GM12878 (cell line): ENCODE measurements at regions not wholly inside any gene's neighbourhood (a gene's known extent, or its start where the extent isn't known, plus 50 kb on each side); places are given as distances from the start of the nearest gene placed in this dataset.

Source experiments
- ATAC-seq: fragments of 200-7000 bp; cut with Tn5 transposase; 3 replicates; pipeline ENCODE4 v1.9.1; 2020; ENCODE audit warnings: mild to moderate bottlenecking, moderate library complexity
- BruUV-seq: library from RNA; stranded (reverse); fragments of 400-500 nt; replicated peaks from 2 replicates; lab custom pipeline; 2021; lab: Mats Ljungman, UMichigan
- CTCF ChIA-PET: fragments of 300-600 bp; sonication (Branson Sonifier 250); formaldehyde crosslinking; extraction: SDS; loops from one replicate; lab custom pipeline; 2021; ENCODE audit warnings: inconsistent platforms; lab: Yijun Ruan, JAX
- POLR2A ChIA-PET: fragments of 350-600 bp; formaldehyde crosslinking; extraction: SDS; loops from one replicate; lab custom pipeline; 2021; ENCODE audit warnings: inconsistent platforms; lab: Charles Lee
- RAD21 ChIA-PET: fragments of 300-600 bp; sonication (Branson Sonifier 250); formaldehyde crosslinking; loops from one replicate; lab custom pipeline; 2023; ENCODE audit warnings: antibody characterized with exemption; ENCODE audit not compliant: unreplicated experiment; lab: Charles Lee
- SMC1A ChIA-PET: fragments of 300-600 bp; sonication (Branson Sonifier 250); formaldehyde crosslinking; loops from one replicate; lab custom pipeline; 2023; ENCODE audit not compliant: unreplicated experiment, uncharacterized antibody; lab: Charles Lee
- DNase-seq: peaks from one replicate; pipeline ENCODE4 v3.0.0-alpha.2; 2011; ENCODE audit warnings: low read depth, low spot score
- FAIRE-seq: peaks from 3 replicates; lab custom pipeline; 2011; peaks lifted over from hg19 to GRCh38; lab: Jason Lieb, UNC
- H2AFZ ChIP-seq: 2 replicates; pipeline ENCODE4 v1.6.0; 2011; ENCODE audit warnings: low read depth, low read length, control low read depth; ENCODE audit not compliant: control insufficient read depth
- H3K27ac ChIP-seq: 2 replicates; pipeline ENCODE4 v1.5.1; 2011; ENCODE audit warnings: control low read depth; ENCODE audit not compliant: control insufficient read depth, insufficient read depth
- H3K27me3 ChIP-seq, 2 experiments: replicated peaks in 1 of 2; 2 replicates each; pipeline versions ENCODE4 v1.6.0 to v1.6.1; 2011; ENCODE audit warnings: low read length in 1 of 2; ENCODE audit not compliant: control insufficient read depth in 2 of 2, insufficient read depth in 2 of 2
- H3K36me3 ChIP-seq, 2 experiments: 2 replicates each; pipeline ENCODE4 v1.5.1; 2011; ENCODE audit warnings: low read length in 1 of 2; ENCODE audit not compliant: control insufficient read depth in 2 of 2, insufficient read depth in 2 of 2
- H3K4me1 ChIP-seq: 2 replicates; pipeline ENCODE4 v1.6.1; 2011; ENCODE audit warnings: mild to moderate bottlenecking, low read length, moderate library complexity, mixed read lengths; ENCODE audit not compliant: control insufficient read depth, insufficient read depth
- H3K4me2 ChIP-seq: 2 replicates; pipeline ENCODE4 v1.6.0; 2011; ENCODE audit warnings: control low read depth; ENCODE audit not compliant: control insufficient read depth, insufficient read depth
- H3K4me3 ChIP-seq: fragments of 200-600 bp; sonication (generic); 2 replicates; pipeline ENCODE4 v1.5.1; 2016
- H3K79me2 ChIP-seq: 2 replicates; pipeline ENCODE4 v1.6.0; 2011; ENCODE audit warnings: low read length; ENCODE audit not compliant: control insufficient read depth, insufficient read depth
- H3K9ac ChIP-seq: 2 replicates; pipeline ENCODE4 v1.8.0; 2011; ENCODE audit warnings: low read length, control low read depth, mixed read lengths; ENCODE audit not compliant: control insufficient read depth, insufficient read depth
- H3K9me3 ChIP-seq: replicated peaks from 3 replicates; pipeline ENCODE4 v1.5.1; 2011; ENCODE audit warnings: mild to moderate bottlenecking, low read length; ENCODE audit not compliant: control insufficient read depth, insufficient read depth
- H4K20me1 ChIP-seq: 2 replicates; pipeline ENCODE4 v1.6.0; 2011; ENCODE audit not compliant: control insufficient read depth, insufficient read depth
- ATF7 ChIP-seq: fragments of 450-650 bp; IDR thresholded peaks from 2 replicates; pipeline ENCODE4 v1.6.1; 2016; ENCODE audit warnings: low read depth, mild to moderate bottlenecking
- KAT2A ChIP-seq: conservative IDR thresholded peaks from 2 replicates; pipeline ENCODE4 v1.6.1; 2011; ENCODE audit warnings: low read depth, low read length; ENCODE audit not compliant: control insufficient read depth
- NRF1 ChIP-seq: conservative IDR thresholded peaks from 2 replicates; pipeline ENCODE4 v1.6.1; 2011; ENCODE audit warnings: mild to moderate bottlenecking, low read depth, low read length, improper control_type of control experiment
- TARDBP ChIP-seq: IDR thresholded peaks from 2 replicates; pipeline ENCODE4 v1.6.1; 2016; ENCODE audit warnings: borderline replicate concordance
- ZSCAN29 ChIP-seq: fragments of 450-650 bp; IDR thresholded peaks from 2 replicates; pipeline ENCODE4 v1.6.1; 2017; ENCODE audit warnings: mild to moderate bottlenecking, moderate library complexity
- WGBS: methylation state at CpG from one replicate; pipeline ENCODE4 v1.1.6; 2016; ENCODE audit warnings: low lambda C conversion rate; ENCODE audit not compliant: insufficient replicate concordance, insufficient coverage; ENCODE audit errors: missing lambda C conversion rate; 5-methylcytosine and 5-hydroxymethylcytosine counted together
- in situ Hi-C: fragments of 300-500 bp; cut with MboI; formaldehyde crosslinking; loops from 9 replicates; pipeline ENCODE4 v1.14.3; 2018; ENCODE audit warnings: mixed read lengths
- intact Hi-C: fragments of 100-400 bp; cut with micrococcal nuclease; formaldehyde crosslinking; loops from one replicate; pipeline ENCODE4 v1.14.2; 2022; ENCODE audit not compliant: unreplicated experiment
- TF ChIP-seq, protein P1 (sequence below): fragments of 450-650 bp; IDR thresholded peaks from 2 replicates; pipeline ENCODE4 v1.6.1; 2017; ENCODE audit warnings: mild to moderate bottlenecking, moderate library complexity

DNA sequence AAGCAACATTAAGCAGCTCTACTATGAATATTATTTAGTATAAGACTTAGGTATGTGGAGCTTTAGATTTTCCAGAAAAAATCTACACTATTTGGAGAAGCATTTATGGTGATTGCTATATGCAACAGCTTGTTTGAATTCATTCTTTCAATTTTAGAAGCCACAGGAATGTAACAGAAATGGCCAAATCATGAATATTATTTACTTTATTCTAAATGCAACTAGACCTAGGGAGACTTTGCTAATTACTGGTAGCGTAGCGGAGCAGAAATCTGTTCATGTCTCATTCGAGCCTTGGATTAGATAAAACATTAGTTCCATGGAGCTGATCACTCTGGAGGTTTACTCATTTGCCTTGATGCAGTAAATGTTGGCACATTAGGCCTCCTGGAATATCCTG is 290.2 kb downstream of the ZNF608 start:
- H4K20me1 ChIP-seq = no peaks in the 10 kb centered on the region
- peaks cover 19% of the 10 kb centered on the region for H3K4me1 ChIP-seq
- 65% methylated on average over 3 of the region's 3 CpGs for WGBS
- no peak for TF ChIP-seq TARDBP
- TF ChIP-seq, protein P1, sequence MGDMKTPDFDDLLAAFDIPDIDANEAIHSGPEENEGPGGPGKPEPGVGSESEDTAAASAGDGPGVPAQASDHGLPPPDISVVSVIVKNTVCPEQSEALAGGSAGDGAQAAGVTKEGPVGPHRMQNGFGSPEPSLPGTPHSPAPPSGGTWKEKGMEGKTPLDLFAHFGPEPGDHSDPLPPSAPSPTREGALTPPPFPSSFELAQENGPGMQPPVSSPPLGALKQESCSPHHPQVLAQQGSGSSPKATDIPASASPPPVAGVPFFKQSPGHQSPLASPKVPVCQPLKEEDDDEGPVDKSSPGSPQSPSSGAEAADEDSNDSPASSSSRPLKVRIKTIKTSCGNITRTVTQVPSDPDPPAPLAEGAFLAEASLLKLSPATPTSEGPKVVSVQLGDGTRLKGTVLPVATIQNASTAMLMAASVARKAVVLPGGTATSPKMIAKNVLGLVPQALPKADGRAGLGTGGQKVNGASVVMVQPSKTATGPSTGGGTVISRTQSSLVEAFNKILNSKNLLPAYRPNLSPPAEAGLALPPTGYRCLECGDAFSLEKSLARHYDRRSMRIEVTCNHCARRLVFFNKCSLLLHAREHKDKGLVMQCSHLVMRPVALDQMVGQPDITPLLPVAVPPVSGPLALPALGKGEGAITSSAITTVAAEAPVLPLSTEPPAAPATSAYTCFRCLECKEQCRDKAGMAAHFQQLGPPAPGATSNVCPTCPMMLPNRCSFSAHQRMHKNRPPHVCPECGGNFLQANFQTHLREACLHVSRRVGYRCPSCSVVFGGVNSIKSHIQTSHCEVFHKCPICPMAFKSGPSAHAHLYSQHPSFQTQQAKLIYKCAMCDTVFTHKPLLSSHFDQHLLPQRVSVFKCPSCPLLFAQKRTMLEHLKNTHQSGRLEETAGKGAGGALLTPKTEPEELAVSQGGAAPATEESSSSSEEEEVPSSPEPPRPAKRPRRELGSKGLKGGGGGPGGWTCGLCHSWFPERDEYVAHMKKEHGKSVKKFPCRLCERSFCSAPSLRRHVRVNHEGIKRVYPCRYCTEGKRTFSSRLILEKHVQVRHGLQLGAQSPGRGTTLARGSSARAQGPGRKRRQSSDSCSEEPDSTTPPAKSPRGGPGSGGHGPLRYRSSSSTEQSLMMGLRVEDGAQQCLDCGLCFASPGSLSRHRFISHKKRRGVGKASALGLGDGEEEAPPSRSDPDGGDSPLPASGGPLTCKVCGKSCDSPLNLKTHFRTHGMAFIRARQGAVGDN = no peak
- FAIRE-seq (no peak), ATAC-seq (no peak), DNase-seq (no peak)
- no peak overlapping the region for H3K4me2 ChIP-seq
- no peaks in the 10 kb centered on the region for H3K27me3 ChIP-seq
- SMC1A ChIA-PET = interaction anchor here (0.6 kb wide), 1 partner anchor 472 kb away, joined by 3 read pairs; no protein-coding TSS in a partner anchor
- H3K9me3 ChIP-seq = peaks cover 7% of the 10 kb centered on the region; the same call in 2 of the 3 replicates
- in situ Hi-C loops = no loop called here
- RAD21 ChIA-PET = no interaction called here
- H2AFZ ChIP-seq = no peak overlapping the region
- no peaks in the 10 kb centered on the region for H3K79me2 ChIP-seq
- CTCF ChIA-PET = interaction anchor here (0.6 to 0.7 kb wide), 2 partner anchors 16 to 22 kb away, joined by 3 read pairs; no protein-coding TSS in a partner anchor
- no peak overlapping the region for H3K27ac ChIP-seq
- intact Hi-C loops = loop anchor here (10.0 kb wide), 1 partner anchor 449 kb away; no protein-coding TSS in a partner anchor
- POLR2A ChIA-PET = no interaction called here
- no peaks in the 10 kb centered on the region for H3K36me3 ChIP-seq
- BruUV-seq = no TSS peak
- H3K4me3 ChIP-seq = no peak overlapping the region
- H3K9ac ChIP-seq = no peak overlapping the region

- Histone ChIP-seq H3K27ac (no peak overlapping the region), H3K4me1 (peaks cover 19% of the 10 kb centered on the region), H3K4me2 (peak overlapping the region; percentile 56), H3K9ac (no peak overlapping the region), H3K79me2 (no peaks in the 10 kb centered on the region), H4K20me1 (no peaks in the 10 kb centered on the region), H2AFZ (no peak overlapping the region), H3K9me3 (no peaks in the 10 kb centered on the region; the same call in 2 of the 3 replicates), H3K27me3 (no peaks in the 10 kb centered on the region), H3K36me3 (no peaks in the 10 kb centered on the region)
- SMC1A ChIA-PET = interaction anchor here (1.3 kb wide), 1 partner anchor 193 kb away, joined by 3 read pairs; no protein-coding TSS in a partner anchor
- POLR2A ChIA-PET = no interaction called here
- WGBS = 19% methylated on average over 3 of the region's 3 CpGs
- in situ Hi-C loops = no loop called here
- DNase-seq (no peak), ATAC-seq (no peak), FAIRE-seq (peak; percentile 7)
- no TSS peak for BruUV-seq
- intact Hi-C loops = loop anchor here (1.0 to 10.0 kb wide), 4 partner anchors 68 to 451 kb away; no protein-coding TSS in a partner anchor
- TF ChIP-seq NRF1 (no peak), ATF7 (0 out of 2 replicates have a peak, but pooled peaks have one; percentile 2), ZSCAN29 (no peak), KAT2A (no peak)
- TF ChIP-seq, all 136 proteins: peak for 1
- RAD21 ChIA-PET = no interaction called here
- no peak overlapping the region for H3K4me3 ChIP-seq
- CTCF ChIA-PET = no interaction called here
Measured at GRCh38 chr5:124454081-124454480, 292.4 kb downstream of the ZNF608 start.
